GM12878 (cell line): ENCODE measurements at regions not wholly inside any gene's neighbourhood (a gene's known extent, or its start where the extent isn't known, plus 50 kb on each side); places are given as distances from the start of the nearest gene placed in this dataset.

Experiments used
- BACH1 ChIP-seq: fragments of 450-650 bp; IDR thresholded peaks from 2 replicates; pipeline ENCODE4 v1.6.1; 2017; ENCODE audit warnings: mild to moderate bottlenecking, borderline replicate concordance
- DPF2 ChIP-seq: fragments of 450-650 bp; IDR thresholded peaks from 2 replicates; pipeline ENCODE4 v1.6.1; 2017; ENCODE audit warnings: mild to moderate bottlenecking
- ESRRA ChIP-seq: IDR thresholded peaks from 2 replicates; pipeline ENCODE4 v1.6.1; 2012; ENCODE audit warnings: mild to moderate bottlenecking, low read length, improper control_type of control experiment
- IKZF1 ChIP-seq: fragments of 450-650 bp; conservative IDR thresholded peaks from 2 replicates; pipeline ENCODE4 v1.6.1; 2017; ENCODE audit warnings: antibody characterized with exemption, mild to moderate bottlenecking
- MEF2B ChIP-seq: fragments of 450-650 bp; IDR thresholded peaks from 2 replicates; pipeline ENCODE4 v1.6.1; 2018; ENCODE audit warnings: mild to moderate bottlenecking, moderate library complexity; ENCODE audit not compliant: partially characterized antibody, poor library complexity, severe bottlenecking
- MTA3 ChIP-seq: IDR thresholded peaks from 2 replicates; pipeline ENCODE4 v1.6.1; 2012; ENCODE audit warnings: low read length, inconsistent platforms, borderline replicate concordance
- MYB ChIP-seq: fragments of 150-350 bp; IDR thresholded peaks from 2 replicates; pipeline ENCODE4 v1.6.1; 2014; ENCODE audit warnings: mild to moderate bottlenecking, low read depth, low read length, borderline replicate concordance
- NFIC ChIP-seq: IDR thresholded peaks from 2 replicates; pipeline ENCODE4 v1.6.1; 2012; ENCODE audit warnings: low read depth, mild to moderate bottlenecking, inconsistent platforms, low read length, moderate library complexity
- POLR2AphosphoS5 ChIP-seq: IDR thresholded peaks from 2 replicates; pipeline ENCODE4 v1.6.1; 2011; ENCODE audit warnings: mild to moderate bottlenecking, low read length, inconsistent platforms
- RAD51 ChIP-seq: fragments of 450-650 bp; IDR thresholded peaks from 2 replicates; pipeline ENCODE4 v1.6.1; 2016; ENCODE audit warnings: moderate library complexity, mild to moderate bottlenecking, inconsistent platforms
- SMARCA5 ChIP-seq: fragments of 450-650 bp; IDR thresholded peaks from 2 replicates; pipeline ENCODE4 v1.6.1; 2017; ENCODE audit warnings: mild to moderate bottlenecking
- TAF1 ChIP-seq: IDR thresholded peaks from 2 replicates; pipeline ENCODE4 v1.6.1; 2011; ENCODE audit warnings: mild to moderate bottlenecking, low read depth, low read length, borderline replicate concordance
- TCF3 ChIP-seq: IDR thresholded peaks from 2 replicates; pipeline ENCODE4 v1.6.1; 2012; ENCODE audit warnings: low read depth, mild to moderate bottlenecking, low read length, borderline replicate concordance; ENCODE audit not compliant: insufficient read depth
- WRNIP1 ChIP-seq: IDR thresholded peaks from 2 replicates; pipeline ENCODE4 v1.6.1; 2011; ENCODE audit warnings: low read depth, low read length, improper control_type of control experiment, borderline replicate concordance
- TF ChIP-seq, protein P1 (sequence below): fragments of 450-650 bp; IDR thresholded peaks from 2 replicates; pipeline ENCODE4 v1.6.1; 2016; ENCODE audit warnings: mild to moderate bottlenecking
- TF ChIP-seq, protein P2 (sequence below): fragments of 450-650 bp; conservative IDR thresholded peaks from 2 replicates; pipeline ENCODE4 v1.6.1; 2017; ENCODE audit warnings: mild to moderate bottlenecking, moderate library complexity
- TF ChIP-seq, protein P3 (sequence below): IDR thresholded peaks from 2 replicates; pipeline ENCODE4 v1.6.1; 2011; ENCODE audit warnings: low read depth, mild to moderate bottlenecking, low read length, moderate library complexity, borderline replicate concordance; ENCODE audit errors: extremely low read depth
- TF ChIP-seq, protein P4 (sequence below): fragments of 450-650 bp; IDR thresholded peaks from 2 replicates; pipeline ENCODE4 v1.6.1; 2017; ENCODE audit warnings: mild to moderate bottlenecking, low read depth, inconsistent platforms; ENCODE audit not compliant: poor library complexity, severe bottlenecking
- TF ChIP-seq, protein P5 (sequence below): fragments of 450-650 bp; IDR thresholded peaks from 2 replicates; pipeline ENCODE4 v1.6.1; 2016; ENCODE audit warnings: mild to moderate bottlenecking, moderate library complexity, borderline replicate concordance

DNA sequence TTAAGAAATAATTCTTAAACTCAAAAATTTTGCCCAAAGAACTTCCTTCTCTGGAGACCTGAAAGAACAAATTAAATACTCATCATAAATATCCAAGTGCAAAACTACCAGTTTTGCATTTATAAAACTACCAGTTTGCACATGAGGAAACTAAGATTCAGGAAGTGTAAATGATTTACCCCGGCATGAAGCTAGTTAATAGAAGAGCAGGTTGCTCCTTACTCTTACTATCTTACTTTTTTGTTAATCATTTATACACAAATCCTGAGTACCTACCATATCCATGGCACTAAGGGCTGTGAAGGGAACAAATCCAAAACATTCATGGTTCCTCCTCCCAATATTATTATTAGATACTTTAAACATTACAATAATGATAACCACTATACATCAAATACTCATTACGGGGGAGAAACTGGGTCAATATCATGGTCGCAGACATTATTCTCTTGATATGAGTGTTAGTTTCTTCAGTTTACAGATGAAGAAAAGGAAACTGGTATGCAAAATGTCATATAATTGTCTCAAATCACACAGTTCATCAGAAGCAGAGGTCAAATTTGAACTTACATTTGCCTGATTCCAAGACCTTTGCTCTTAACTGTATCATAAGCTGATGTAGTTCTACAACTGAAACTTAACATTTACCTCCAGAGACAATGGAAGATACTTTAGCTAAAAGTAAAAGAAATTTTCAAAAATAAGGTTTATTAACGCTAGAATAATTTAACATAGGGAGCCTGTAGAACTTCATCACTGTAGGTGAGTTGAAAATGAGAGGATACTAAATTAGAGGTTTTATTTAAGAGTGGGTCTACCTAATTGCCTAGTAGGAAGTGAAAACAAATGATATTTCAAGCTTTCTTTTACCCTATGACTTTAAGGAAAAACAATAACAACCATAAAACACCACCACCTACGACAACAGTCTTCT, 74.5 kb downstream of the FAM76B start (continued):
- TF ChIP-seq, protein P1, sequence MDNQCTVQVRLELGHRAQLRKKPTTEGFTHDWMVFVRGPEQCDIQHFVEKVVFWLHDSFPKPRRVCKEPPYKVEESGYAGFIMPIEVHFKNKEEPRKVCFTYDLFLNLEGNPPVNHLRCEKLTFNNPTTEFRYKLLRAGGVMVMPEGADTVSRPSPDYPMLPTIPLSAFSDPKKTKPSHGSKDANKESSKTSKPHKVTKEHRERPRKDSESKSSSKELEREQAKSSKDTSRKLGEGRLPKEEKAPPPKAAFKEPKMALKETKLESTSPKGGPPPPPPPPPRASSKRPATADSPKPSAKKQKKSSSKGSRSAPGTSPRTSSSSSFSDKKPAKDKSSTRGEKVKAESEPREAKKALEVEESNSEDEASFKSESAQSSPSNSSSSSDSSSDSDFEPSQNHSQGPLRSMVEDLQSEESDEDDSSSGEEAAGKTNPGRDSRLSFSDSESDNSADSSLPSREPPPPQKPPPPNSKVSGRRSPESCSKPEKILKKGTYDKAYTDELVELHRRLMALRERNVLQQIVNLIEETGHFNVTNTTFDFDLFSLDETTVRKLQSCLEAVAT: no peak
- TF ChIP-seq TCF3 (no peak), MTA3 (no peak), RAD51 (peak; percentile 20; the same call in 1 of the 2 replicates), TAF1 (no peak), BACH1 (no peak), SMARCA5 (peak; percentile 45; the same call in 1 of the 2 replicates), MEF2B (no peak), ESRRA (0 out of 2 replicates have a peak, but pooled peaks have one; percentile 54), MYB (no peak), NFIC (no peak; the same call in 1 of the 2 replicates), DPF2 (peak; percentile 23), POLR2AphosphoS5 (no peak), WRNIP1 (no peak), IKZF1 (no peak; the same call in 1 of the 2 replicates)
- TF ChIP-seq, protein P2, sequence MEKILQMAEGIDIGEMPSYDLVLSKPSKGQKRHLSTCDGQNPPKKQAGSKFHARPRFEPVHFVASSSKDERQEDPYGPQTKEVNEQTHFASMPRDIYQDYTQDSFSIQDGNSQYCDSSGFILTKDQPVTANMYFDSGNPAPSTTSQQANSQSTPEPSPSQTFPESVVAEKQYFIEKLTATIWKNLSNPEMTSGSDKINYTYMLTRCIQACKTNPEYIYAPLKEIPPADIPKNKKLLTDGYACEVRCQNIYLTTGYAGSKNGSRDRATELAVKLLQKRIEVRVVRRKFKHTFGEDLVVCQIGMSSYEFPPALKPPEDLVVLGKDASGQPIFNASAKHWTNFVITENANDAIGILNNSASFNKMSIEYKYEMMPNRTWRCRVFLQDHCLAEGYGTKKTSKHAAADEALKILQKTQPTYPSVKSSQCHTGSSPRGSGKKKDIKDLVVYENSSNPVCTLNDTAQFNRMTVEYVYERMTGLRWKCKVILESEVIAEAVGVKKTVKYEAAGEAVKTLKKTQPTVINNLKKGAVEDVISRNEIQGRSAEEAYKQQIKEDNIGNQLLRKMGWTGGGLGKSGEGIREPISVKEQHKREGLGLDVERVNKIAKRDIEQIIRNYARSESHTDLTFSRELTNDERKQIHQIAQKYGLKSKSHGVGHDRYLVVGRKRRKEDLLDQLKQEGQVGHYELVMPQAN: no peak
- TF ChIP-seq, protein P3, sequence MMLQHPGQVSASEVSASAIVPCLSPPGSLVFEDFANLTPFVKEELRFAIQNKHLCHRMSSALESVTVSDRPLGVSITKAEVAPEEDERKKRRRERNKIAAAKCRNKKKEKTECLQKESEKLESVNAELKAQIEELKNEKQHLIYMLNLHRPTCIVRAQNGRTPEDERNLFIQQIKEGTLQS: no peak
- TF ChIP-seq, protein P4, sequence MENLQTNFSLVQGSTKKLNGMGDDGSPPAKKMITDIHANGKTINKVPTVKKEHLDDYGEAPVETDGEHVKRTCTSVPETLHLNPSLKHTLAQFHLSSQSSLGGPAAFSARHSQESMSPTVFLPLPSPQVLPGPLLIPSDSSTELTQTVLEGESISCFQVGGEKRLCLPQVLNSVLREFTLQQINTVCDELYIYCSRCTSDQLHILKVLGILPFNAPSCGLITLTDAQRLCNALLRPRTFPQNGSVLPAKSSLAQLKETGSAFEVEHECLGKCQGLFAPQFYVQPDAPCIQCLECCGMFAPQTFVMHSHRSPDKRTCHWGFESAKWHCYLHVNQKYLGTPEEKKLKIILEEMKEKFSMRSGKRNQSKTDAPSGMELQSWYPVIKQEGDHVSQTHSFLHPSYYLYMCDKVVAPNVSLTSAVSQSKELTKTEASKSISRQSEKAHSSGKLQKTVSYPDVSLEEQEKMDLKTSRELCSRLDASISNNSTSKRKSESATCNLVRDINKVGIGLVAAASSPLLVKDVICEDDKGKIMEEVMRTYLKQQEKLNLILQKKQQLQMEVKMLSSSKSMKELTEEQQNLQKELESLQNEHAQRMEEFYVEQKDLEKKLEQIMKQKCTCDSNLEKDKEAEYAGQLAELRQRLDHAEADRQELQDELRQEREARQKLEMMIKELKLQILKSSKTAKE: peak; percentile 12
- TF ChIP-seq, protein P5, sequence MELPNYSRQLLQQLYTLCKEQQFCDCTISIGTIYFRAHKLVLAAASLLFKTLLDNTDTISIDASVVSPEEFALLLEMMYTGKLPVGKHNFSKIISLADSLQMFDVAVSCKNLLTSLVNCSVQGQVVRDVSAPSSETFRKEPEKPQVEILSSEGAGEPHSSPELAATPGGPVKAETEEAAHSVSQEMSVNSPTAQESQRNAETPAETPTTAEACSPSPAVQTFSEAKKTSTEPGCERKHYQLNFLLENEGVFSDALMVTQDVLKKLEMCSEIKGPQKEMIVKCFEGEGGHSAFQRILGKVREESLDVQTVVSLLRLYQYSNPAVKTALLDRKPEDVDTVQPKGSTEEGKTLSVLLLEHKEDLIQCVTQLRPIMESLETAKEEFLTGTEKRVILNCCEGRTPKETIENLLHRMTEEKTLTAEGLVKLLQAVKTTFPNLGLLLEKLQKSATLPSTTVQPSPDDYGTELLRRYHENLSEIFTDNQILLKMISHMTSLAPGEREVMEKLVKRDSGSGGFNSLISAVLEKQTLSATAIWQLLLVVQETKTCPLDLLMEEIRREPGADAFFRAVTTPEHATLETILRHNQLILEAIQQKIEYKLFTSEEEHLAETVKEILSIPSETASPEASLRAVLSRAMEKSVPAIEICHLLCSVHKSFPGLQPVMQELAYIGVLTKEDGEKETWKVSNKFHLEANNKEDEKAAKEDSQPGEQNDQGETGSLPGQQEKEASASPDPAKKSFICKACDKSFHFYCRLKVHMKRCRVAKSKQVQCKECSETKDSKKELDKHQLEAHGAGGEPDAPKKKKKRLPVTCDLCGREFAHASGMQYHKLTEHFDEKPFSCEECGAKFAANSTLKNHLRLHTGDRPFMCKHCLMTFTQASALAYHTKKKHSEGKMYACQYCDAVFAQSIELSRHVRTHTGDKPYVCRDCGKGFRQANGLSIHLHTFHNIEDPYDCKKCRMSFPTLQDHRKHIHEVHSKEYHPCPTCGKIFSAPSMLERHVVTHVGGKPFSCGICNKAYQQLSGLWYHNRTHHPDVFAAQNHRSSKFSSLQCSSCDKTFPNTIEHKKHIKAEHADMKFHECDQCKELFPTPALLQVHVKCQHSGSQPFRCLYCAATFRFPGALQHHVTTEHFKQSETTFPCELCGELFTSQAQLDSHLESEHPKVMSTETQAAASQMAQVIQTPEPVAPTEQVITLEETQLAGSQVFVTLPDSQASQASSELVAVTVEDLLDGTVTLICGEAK: no peak
